PFSK-1 (cell line): ENCODE measurements at regions not wholly inside any gene's neighbourhood (a gene's known extent, or its start where the extent isn't known, plus 50 kb on each side); places are given as distances from the start of the nearest gene placed in this dataset.

ENCODE experiments used
- FOXP2 ChIP-seq: optimal IDR thresholded peaks from 2 replicates; pipeline ENCODE3; 2011; ENCODE audit warnings: borderline replicate concordance, control low read depth, inconsistent platforms; ENCODE audit not compliant: insufficient read depth; ENCODE audit errors: extremely low read length, extremely low read depth
- POLR2AphosphoS5 ChIP-seq: IDR thresholded peaks from 2 replicates; pipeline ENCODE4 v1.6.1; 2012; ENCODE audit warnings: low read depth, mild to moderate bottlenecking, control low read depth, low read length, moderate library complexity
- SIN3A ChIP-seq: IDR thresholded peaks from 2 replicates; pipeline ENCODE4 v1.6.1; 2012; ENCODE audit warnings: mild to moderate bottlenecking, low read length, moderate library complexity, borderline replicate concordance; ENCODE audit not compliant: insufficient read depth
- TAF1 ChIP-seq: IDR thresholded peaks from 2 replicates; pipeline ENCODE4 v1.6.1; 2012; ENCODE audit warnings: low read length, control low read depth, borderline replicate concordance; ENCODE audit not compliant: insufficient read depth
- TF ChIP-seq, protein P1 (sequence below), 2 experiments: IDR thresholded peaks; 2 replicates each; pipeline versions ENCODE4 v1.6.1 to v1.8.0; 2011 to 2012; ENCODE audit warnings: low read depth in 2 of 2, low read length in 2 of 2, control low read depth in 1 of 2, inconsistent platforms in 1 of 2, mild to moderate bottlenecking in 1 of 2, moderate library complexity in 1 of 2; ENCODE audit not compliant: insufficient read depth in 1 of 2

DNA sequence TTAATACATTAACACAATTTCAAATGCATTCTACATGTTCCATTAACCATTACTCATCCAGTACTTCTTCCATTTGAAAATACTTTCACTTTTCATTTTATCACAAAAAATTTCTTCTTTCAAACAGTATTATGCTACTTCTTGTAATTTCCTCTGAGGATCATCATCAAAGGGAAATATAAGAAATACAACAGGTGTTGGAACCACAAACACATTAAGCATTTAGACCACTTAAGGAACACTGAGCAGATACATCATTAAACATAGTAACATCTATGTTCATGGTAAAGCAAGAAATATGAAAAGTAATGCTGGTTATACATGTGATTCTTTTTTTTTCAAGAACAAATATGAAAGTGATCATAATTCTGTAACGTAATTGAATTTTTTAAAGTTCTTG lies 2207.0 kb downstream of the ARAP2 start:
- no peak for TF ChIP-seq FOXP2
- TF ChIP-seq TAF1 = no peak
- TF ChIP-seq, protein P1, sequence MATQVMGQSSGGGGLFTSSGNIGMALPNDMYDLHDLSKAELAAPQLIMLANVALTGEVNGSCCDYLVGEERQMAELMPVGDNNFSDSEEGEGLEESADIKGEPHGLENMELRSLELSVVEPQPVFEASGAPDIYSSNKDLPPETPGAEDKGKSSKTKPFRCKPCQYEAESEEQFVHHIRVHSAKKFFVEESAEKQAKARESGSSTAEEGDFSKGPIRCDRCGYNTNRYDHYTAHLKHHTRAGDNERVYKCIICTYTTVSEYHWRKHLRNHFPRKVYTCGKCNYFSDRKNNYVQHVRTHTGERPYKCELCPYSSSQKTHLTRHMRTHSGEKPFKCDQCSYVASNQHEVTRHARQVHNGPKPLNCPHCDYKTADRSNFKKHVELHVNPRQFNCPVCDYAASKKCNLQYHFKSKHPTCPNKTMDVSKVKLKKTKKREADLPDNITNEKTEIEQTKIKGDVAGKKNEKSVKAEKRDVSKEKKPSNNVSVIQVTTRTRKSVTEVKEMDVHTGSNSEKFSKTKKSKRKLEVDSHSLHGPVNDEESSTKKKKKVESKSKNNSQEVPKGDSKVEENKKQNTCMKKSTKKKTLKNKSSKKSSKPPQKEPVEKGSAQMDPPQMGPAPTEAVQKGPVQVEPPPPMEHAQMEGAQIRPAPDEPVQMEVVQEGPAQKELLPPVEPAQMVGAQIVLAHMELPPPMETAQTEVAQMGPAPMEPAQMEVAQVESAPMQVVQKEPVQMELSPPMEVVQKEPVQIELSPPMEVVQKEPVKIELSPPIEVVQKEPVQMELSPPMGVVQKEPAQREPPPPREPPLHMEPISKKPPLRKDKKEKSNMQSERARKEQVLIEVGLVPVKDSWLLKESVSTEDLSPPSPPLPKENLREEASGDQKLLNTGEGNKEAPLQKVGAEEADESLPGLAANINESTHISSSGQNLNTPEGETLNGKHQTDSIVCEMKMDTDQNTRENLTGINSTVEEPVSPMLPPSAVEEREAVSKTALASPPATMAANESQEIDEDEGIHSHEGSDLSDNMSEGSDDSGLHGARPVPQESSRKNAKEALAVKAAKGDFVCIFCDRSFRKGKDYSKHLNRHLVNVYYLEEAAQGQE (IDR thresholded peaks at IDR 0.05; ENCODE audit: insufficient read depth in 1 of 2, low read depth in 2 of 2, low read length in 2 of 2) = no peak
- TF ChIP-seq SIN3A = no peak
- no peak for TF ChIP-seq POLR2AphosphoS5

DNA sequence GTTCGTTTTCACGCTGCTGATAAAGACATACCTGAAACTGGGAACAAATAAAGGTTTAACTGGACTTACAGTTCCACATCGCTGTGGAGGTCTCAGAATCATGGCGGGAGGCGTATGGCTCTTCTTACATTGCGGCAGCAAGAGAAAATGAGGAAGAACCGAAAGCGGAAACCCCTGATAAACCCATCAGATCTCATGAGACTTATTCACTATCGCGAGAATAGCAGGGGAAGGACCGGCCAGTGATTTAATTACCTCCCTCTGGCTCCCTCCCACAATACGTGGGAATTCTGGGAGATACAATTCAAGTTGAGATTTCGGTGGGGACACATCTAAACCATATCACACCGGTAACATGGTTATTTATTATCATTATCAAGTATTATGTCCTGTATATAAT lies 2204.5 kb downstream of the ARAP2 start:
- TF ChIP-seq TAF1 (no peak), FOXP2 (no peak), POLR2AphosphoS5 (no peak), SIN3A (no peak)
- TF ChIP-seq, protein P1 (IDR thresholded peaks at IDR 0.05; ENCODE audit: insufficient read depth in 1 of 2, low read depth in 2 of 2, low read length in 2 of 2) = no peak

DNA sequence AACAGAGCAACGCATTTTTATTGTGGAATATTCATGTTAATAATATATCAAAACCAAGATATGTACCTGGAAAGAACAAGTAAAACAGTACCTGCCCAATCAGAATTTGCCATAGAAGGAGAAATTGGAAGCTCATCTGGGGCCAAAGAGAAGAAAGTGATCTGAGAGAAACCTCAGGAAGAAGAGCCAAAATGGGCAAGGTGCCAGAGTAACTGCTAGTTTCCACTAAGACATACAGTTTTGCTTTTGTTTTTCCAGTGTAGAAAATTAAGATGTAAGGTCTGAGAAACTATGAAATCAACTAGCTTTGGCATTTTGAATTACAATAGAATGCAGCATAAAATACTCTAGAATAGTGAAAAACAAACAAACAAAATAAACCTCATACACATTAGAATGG lies 2201.2 kb downstream of the ARAP2 start:
- TF ChIP-seq SIN3A (no peak), TAF1 (no peak), POLR2AphosphoS5 (no peak), FOXP2 (no peak)
- TF ChIP-seq, protein P1 (IDR thresholded peaks at IDR 0.05; ENCODE audit: insufficient read depth in 1 of 2, low read depth in 2 of 2, low read length in 2 of 2) = no peak

DNA sequence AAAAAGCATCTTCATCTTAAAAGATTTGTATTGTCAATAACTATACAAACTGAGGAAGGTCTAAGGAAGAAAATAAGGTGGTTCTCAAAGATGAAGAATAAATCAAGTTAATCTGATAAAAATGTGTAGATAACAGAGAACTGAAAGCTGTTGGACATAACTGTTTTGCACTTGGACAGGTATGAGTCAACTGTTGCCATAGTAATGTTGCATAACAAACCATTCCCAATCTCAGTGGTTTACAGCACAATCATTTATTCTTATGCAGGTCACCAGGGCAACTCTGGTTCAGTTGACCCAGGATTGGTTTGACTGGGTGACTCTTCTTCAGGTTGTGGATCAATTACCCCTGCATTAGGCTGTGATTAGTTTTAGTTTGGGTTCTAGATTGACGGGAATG lies 2197.7 kb downstream of the ARAP2 start:
- TF ChIP-seq, protein P1 (IDR thresholded peaks at IDR 0.05; ENCODE audit: insufficient read depth in 1 of 2, low read depth in 2 of 2, low read length in 2 of 2) = no peak
- TF ChIP-seq FOXP2 (no peak), POLR2AphosphoS5 (no peak), TAF1 (no peak), SIN3A (no peak)

DNA sequence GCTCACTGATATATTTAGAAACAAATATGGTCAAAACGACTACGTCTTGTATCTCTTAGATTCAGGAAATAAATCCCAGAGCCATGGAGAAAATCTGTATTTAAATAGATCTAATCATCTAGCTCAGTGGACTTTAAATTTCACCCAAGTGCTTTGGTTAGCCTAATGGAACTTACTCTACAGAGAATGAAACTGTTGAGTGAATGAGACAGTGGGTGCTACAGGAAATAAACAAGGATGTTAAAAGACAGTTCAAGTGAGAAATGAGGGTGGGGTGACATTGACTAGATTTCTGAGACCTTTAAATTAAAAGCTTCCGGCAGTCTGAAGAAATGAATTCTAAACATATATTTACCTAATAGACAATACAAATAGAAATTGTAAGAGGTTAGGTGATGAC lies 2197.0 kb downstream of the ARAP2 start:
- TF ChIP-seq, protein P1 (IDR thresholded peaks at IDR 0.05; ENCODE audit: insufficient read depth in 1 of 2, low read depth in 2 of 2, low read length in 2 of 2) = no peak
- TF ChIP-seq SIN3A (no peak), FOXP2 (no peak), TAF1 (no peak), POLR2AphosphoS5 (no peak)
